ENCODE measurements at regions not wholly inside any gene's neighbourhood (a gene's known extent, or its start where the extent isn't known, plus 50 kb on each side); places are given as distances from the start of the nearest gene placed in this dataset.
"Not testable (repeated sequence)": the region's sequence is repeated elsewhere in the genome, so short reads cannot be mapped to it uniquely, and the experiment has no call there.

DNA sequence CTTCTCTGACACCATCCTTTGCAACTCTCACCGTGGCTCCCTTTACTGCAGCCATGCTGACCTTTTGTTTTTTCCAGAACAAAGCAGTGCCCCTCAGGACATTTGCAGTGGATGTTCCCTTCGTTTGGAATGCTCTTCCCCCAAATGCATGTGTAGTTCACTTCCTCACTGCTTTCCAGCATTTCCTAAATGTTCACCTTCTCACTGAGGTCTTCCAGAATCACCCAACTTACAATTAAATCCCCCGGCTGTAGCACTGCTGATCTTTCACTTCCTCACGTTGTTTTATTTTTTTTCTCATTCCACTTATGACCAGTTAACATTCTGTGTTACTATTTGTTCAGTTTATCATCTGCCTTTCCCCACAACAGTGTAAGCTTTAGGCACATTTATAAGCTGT lies 73.1 kb downstream of the GASK1B start:
- H3K4me3 Mint-ChIP-seq (ENCODE audit: unreplicated experiment), result no peak overlapping the region
- TF ChIP-seq, protein P1, sequence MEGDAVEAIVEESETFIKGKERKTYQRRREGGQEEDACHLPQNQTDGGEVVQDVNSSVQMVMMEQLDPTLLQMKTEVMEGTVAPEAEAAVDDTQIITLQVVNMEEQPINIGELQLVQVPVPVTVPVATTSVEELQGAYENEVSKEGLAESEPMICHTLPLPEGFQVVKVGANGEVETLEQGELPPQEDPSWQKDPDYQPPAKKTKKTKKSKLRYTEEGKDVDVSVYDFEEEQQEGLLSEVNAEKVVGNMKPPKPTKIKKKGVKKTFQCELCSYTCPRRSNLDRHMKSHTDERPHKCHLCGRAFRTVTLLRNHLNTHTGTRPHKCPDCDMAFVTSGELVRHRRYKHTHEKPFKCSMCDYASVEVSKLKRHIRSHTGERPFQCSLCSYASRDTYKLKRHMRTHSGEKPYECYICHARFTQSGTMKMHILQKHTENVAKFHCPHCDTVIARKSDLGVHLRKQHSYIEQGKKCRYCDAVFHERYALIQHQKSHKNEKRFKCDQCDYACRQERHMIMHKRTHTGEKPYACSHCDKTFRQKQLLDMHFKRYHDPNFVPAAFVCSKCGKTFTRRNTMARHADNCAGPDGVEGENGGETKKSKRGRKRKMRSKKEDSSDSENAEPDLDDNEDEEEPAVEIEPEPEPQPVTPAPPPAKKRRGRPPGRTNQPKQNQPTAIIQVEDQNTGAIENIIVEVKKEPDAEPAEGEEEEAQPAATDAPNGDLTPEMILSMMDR (IDR thresholded peaks at IDR 0.05; ENCODE audit: partially characterized antibody, unreplicated experiment), result no peak
- H3K36me3 Mint-ChIP-seq (ENCODE audit: unreplicated experiment), result no peaks in the 10 kb centered on the region
- H3K27me3 Mint-ChIP-seq (ENCODE audit: unreplicated experiment), result no peaks in the 10 kb centered on the region
- H3K9me3 Mint-ChIP-seq (ENCODE audit: unreplicated experiment), result no peaks in the 10 kb centered on the region
- no peak overlapping the region for H3K27ac Mint-ChIP-seq (ENCODE audit: unreplicated experiment)
- no peak for DNase-seq
- no peaks in the 10 kb centered on the region for H3K4me1 Mint-ChIP-seq (ENCODE audit: low read depth, unreplicated experiment)

DNA sequence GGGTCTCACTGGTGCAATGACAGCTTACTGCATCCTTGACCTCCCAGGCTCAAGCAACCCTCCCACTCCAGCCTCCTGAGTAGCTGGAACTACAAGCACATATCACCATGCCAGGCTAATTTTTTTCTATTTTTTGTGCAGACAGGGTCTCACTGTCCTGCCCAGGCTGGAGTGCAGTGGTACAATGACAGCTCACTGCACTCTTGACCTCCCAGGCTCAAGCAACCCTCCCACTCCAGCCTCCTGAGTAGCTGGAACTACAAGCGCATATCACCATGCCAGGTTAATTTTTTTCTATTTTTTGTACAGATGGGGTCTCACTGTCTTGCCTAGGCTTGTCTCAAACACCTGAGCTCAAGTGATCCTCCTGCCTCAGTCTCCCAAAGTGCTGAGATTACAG lies 74.0 kb downstream of the GASK1B start:
- H3K27me3 Mint-ChIP-seq (ENCODE audit: unreplicated experiment), result no peaks in the 10 kb centered on the region
- DNase-seq, result no peak

DNA sequence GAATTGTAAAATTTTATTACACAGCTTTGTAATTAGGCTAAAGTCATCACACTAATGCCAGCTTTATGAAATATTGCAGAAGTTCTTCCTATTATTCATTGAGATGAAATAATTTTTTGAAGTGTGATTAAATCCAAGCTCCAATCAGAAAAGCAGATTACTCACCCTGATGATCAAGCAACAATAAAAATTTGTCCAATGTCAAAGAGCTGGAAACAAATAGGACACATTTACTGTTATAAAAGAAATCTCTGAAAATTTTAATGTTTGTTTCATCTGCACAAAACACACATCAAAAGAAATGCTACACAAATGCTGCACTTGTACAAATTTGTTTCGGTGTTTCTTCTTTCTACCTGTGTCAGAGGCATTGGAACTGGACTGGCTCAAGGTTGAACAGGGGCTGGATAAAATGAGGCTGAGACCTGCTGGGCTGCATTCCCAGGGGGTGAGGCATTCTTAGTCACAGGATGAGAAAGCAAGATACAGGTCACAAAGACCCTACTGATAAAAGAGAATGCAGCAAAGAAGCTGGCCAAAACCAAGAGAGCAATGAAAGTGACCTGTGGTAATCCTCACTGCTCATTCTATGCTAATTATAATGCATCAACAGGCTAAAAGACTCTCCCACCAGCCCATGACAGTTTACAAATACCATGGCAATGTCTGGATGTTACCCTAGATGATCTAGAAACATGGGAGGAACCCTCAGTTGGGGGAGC lies 78.3 kb downstream of the GASK1B start:
- H3K36me3 Mint-ChIP-seq (ENCODE audit: unreplicated experiment), result no peaks in the 10 kb centered on the region
- H3K4me3 Mint-ChIP-seq (ENCODE audit: unreplicated experiment), result no peak overlapping the region
- H3K4me1 Mint-ChIP-seq (ENCODE audit: low read depth, unreplicated experiment), result no peaks in the 10 kb centered on the region
- TF ChIP-seq, protein P1 (IDR thresholded peaks at IDR 0.05; ENCODE audit: partially characterized antibody, unreplicated experiment), result no peak
- H3K9me3 Mint-ChIP-seq (ENCODE audit: unreplicated experiment), result no peaks in the 10 kb centered on the region
- H3K27me3 Mint-ChIP-seq (ENCODE audit: unreplicated experiment), result no peaks in the 10 kb centered on the region
- DNase-seq, result no peak
- H3K27ac Mint-ChIP-seq (ENCODE audit: unreplicated experiment), result no peak overlapping the region

More for the DNA sequence above, 74.0 kb downstream of the GASK1B start:
- no peaks in the 10 kb centered on the region for H3K4me1 Mint-ChIP-seq (ENCODE audit: low read depth, unreplicated experiment)
- H3K27ac Mint-ChIP-seq (ENCODE audit: unreplicated experiment), result no peak overlapping the region
- H3K9me3 Mint-ChIP-seq (ENCODE audit: unreplicated experiment), result no peaks in the 10 kb centered on the region
- TF ChIP-seq, protein P1 (IDR thresholded peaks at IDR 0.05; ENCODE audit: partially characterized antibody, unreplicated experiment), result no peak
- no peak overlapping the region for H3K4me3 Mint-ChIP-seq (ENCODE audit: unreplicated experiment)
- H3K36me3 Mint-ChIP-seq (ENCODE audit: unreplicated experiment), result no peaks in the 10 kb centered on the region

DNA sequence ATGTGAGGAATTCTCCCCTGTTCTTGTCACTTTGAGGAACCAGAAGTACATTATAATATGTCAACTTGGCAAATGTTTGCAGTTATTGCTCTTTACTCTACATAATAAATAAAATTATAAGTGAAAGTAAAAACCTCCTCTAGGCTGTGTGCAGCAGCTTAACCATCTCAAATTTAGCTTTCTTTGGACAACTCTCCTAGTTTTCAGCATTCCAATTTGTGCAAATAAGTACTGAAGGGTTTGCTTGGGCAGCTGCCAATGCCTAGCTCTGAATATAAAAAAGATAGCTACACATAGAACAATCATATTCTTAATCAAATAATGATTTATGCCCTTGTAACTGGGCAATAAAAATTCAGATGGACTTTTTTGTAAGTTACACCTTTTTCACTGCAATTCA lies 82.5 kb downstream of the GASK1B start:
- H3K27me3 Mint-ChIP-seq (ENCODE audit: unreplicated experiment), result no peaks in the 10 kb centered on the region
- H3K36me3 Mint-ChIP-seq (ENCODE audit: unreplicated experiment), result no peaks in the 10 kb centered on the region
- TF ChIP-seq, protein P1 (IDR thresholded peaks at IDR 0.05; ENCODE audit: partially characterized antibody, unreplicated experiment), result no peak
- no peaks in the 10 kb centered on the region for H3K9me3 Mint-ChIP-seq (ENCODE audit: unreplicated experiment)
- no peak for DNase-seq
- H3K27ac Mint-ChIP-seq (ENCODE audit: unreplicated experiment), result no peak overlapping the region
- no peak overlapping the region for H3K4me3 Mint-ChIP-seq (ENCODE audit: unreplicated experiment)
- H3K4me1 Mint-ChIP-seq (ENCODE audit: low read depth, unreplicated experiment), result no peaks in the 10 kb centered on the region

DNA sequence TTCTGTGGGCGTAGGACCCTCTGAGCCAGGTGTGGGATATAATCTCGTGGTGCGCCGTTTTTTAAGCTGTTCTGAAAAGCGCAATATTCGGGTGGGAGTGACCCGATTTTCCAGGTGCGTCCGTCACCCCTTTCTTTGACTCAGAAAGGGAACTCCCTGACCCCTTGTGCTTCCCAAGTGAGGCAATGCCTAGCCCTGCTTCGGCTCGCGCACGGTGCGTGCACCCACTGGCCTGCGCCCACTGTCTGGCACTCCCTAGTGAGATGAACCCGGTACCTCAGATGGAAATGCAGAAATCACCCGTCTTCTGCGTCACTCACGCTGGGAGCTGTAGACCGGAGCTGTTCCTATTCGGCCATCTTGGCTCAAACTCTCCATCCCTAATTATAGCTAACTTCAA lies 82.9 kb downstream of the GASK1B start:
- not testable (repeated sequence) for H3K27me3 Mint-ChIP-seq (ENCODE audit: unreplicated experiment); H3K27ac Mint-ChIP-seq (ENCODE audit: unreplicated experiment); H3K4me1 Mint-ChIP-seq (ENCODE audit: low read depth, unreplicated experiment); H3K9me3 Mint-ChIP-seq (ENCODE audit: unreplicated experiment); H3K4me3 Mint-ChIP-seq (ENCODE audit: unreplicated experiment); H3K36me3 Mint-ChIP-seq (ENCODE audit: unreplicated experiment); DNase-seq

Data from glutamatergic neuron (in vitro differentiated cells).